GM21360 (cell line): ENCODE measurements at regions not wholly inside any gene's neighbourhood (a gene's known extent, or its start where the extent isn't known, plus 50 kb on each side); places are given as distances from the start of the nearest gene placed in this dataset.

Experiments used
- ATAC-seq: cut with Tn5 transposase; IDR thresholded peaks from one replicate; pipeline ENCODE4 v1.9.1; 2021; ENCODE audit warnings: mild to moderate bottlenecking, moderate library complexity; ENCODE audit not compliant: unreplicated experiment

DNA sequence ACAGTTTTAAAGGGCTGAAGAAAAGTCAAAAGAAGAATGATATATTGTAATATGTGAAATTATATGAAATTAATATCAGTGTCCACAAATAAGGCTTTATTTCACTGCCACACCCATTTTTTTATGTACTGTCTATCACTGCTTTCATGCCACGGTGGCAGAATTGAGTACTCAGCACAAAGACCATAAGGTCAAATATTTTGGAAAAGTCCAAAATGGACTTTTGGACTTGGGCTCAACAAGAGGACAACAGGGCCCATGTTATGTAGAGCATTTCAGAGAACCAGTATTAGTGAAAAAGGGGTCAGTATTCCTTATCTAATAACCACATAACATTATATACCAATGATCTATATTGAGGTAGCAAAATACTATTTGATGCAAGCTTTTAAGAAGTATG lies 427.2 kb downstream of the EPHA4 start:
- ATAC-seq = no peak

DNA sequence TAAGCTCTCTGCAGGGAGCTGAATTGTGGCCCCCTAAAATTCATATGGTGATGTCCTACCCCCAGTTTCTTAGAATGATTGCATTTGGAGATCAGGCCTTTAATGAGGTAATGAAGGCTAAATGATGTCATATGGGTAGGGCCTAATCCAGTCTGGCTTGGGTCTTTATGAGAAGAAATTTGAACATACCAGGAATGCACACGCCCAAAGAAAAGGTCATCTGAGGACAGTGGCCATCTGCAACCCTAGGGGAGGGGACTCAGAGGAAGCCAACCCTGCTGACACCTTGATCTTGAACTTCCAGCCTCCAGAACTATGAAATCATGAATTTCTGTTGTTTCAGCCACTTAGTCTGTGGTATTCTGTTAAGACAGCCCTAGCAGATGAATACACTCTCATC lies 426.7 kb downstream of the EPHA4 start:
- ATAC-seq = no peak

DNA sequence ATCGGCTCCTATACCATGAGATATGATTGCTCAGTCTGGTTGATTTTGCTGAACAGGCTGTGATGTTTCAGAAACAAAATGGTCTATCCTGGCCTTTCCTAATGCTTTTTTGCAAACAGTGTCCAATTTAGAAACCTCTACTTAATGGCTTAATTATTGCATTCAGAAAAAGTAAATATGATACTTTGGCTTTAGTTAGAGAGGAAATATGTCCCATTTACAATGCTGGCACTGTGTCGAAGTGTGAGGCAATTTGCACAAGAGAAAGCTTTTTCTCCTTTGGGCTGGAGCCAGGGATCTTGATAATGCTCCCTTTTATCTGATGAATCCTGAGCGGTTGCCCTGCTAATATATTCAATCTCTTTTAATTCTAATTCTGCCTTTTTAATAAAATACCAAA lies 418.9 kb downstream of the EPHA4 start:
- no peak for ATAC-seq

DNA sequence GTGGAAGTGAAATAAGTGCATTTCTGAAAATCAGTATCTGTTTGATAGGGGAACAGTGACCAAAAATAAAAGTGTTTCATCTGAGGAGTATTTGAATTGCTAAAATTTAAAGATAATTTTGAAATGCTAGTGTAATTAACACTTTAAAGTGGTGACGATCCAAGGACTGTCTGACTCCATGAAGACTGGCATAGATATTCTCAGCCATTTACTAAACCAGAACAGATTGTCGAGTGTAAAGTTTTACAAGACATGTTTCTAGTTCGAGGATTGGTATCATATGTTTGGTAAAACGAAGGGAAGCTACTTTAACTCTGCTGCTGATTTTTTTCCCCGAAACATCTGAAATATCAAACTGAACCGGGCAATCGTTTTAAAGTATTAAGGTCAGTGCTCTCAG lies 417.9 kb downstream of the EPHA4 start:
- no peak for ATAC-seq

DNA sequence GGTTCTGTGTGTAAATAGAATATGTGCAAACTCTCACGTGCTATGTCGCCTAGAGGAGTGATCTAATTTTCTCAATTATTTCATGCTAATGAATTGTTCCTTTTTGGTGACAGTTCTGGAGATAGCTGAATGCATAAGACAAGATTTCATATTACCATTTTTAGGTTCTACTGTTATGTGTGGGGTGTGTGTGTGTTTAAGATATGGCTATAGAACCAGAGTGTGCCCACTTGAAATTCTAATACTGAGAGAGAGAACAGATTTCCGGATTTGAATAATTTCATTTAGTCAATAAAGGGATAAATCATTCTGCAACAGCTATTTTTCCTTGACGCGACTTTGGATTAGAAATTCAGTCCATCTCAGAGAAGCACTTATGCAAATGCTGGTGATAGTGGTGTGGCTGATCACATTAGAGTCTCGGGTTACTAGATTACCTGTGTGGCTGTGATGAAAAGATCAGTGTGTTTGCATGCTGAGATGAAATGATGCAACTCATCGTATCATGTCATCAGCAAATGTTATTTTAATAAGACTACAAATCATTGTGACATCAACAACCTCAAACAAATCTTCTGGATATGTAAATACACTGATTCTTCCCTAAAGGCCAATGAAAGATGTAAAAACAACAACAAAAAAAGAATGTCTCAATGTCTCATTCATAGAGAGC lies 415.9 kb downstream of the EPHA4 start:
- ATAC-seq = no peak

DNA sequence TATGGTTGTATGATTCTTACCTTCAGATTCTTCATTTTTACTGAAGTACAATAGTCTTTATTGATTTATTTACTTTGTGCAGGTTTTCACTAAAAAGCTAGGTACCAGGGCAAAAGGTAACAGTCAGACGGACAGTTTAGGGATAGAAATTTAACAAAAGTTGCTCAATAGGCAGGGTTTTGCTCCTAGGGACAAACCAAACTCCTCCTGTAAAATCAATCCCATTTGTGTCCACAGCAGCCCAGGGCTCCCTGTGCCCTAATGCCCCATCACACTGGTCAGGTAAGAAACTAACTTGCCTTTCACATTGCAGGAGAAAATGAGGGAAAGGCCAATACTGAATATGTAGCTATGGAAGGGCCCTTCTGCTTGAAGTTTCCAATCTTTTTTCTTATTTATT lies 410.9 kb downstream of the EPHA4 start:
- no peak for ATAC-seq

DNA sequence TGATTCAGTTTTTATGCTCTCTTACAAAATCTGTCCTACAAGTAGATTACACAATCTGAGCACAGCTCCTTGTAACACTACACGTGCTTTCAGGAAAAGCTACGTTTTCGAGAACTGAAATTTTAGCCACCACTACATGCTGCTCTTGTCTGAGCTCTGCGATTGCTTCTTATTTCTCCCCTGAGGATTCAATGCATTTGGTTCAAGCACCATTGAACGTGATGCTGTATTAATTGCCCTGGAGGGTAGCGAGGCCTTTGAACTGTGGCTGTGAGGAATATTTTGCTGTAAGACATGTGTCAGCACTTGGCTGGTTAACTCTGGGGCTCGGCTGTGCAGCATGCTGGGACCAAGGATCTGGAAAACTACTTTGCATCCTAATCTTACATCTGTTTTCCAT lies 405.8 kb downstream of the EPHA4 start:
- ATAC-seq = no peak

DNA sequence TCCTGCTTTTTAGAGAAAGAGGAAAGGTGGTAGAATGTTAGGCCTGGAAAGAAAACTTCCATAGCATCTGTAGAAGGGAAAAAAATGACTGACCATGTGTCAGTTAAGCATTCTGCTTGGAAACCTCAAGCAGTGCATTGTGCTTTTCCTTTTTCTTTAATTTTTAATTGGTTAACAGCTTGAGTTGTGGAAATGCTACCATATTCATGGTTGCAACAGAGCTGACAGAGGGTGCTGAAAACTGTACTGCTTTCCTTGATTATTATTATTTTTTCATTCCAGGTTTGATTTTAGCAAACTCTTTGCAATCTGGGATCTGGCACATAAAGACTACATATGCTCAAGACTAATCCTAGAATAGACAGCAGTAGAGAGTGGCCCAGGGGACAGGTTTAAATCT lies 404.5 kb downstream of the EPHA4 start:
- ATAC-seq = no peak

DNA sequence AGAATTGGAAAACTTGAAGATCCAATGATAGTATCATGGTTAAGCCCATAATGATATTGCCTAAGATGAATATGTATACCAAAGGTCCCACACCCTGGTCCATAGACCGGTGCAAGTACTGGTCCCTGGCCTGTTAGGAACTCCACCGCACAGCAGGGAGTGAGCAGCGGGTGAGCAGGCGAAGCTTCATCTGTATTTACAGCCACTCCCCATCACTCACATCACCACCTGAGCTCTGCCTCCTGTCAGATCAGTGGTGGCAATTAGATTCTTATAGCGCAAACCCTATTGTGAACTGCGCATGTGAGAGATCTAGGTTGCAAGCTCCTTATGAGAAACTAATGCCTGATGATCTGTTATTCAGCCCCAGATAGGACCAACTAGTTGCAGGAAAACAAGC lies 402.4 kb downstream of the EPHA4 start:
- no peak for ATAC-seq

DNA sequence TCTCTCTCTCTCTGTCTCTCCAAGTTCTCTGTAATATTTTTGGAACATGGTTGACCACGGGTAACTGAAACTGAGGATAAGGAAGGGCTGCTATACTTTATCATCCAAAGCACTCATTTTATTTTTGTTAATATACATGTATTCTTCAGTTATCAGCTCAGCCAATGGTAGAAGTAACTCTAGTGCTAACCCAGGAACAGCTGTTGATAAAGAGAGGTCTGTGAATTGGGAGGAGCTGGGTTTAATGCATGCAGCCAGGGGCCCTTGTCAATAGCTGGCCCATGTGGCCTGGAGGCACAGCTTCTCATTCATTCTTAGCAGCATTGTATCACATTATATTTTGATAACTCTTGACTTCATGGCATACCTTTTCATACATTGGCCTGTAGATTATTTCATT lies 401.6 kb downstream of the EPHA4 start:
- no peak for ATAC-seq

DNA sequence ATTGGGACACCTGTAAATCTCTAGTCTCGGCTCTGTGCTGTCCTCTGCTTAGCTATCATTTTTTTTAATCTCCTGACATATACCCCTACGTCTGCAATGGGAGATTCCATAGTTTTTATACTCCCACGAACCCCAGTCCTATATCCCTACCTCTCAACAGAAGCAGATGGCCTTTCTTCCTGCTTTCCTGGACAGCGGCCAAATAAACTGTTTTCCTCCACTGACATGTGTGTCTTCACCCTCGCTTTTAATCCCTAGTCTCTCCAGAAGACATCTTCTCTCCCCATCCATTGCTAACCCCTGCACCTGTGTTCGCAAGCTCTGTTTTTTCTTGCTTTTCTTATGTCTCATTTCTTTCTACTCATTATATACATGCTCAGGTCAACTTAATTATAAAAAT lies 395.4 kb downstream of the EPHA4 start:
- ATAC-seq = no peak

DNA sequence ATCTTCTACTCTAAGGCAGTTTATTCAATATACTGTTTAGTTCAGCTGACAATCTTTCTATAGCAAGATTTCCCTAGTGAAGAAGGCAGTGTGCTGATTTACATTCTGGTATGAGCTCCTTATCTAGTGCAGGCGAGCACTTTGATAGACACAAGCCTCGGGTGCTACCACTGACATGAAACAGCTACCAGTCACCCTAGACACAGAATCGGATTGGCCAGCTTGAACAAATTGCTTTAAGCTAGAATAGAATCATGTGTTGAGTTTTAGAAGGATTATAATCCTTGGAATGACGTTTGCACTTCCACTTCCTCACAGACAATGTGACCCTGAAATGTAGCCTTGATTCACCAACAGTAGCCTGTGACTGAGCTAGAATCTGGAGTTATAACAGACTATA lies 394.0 kb downstream of the EPHA4 start:
- no peak for ATAC-seq

DNA sequence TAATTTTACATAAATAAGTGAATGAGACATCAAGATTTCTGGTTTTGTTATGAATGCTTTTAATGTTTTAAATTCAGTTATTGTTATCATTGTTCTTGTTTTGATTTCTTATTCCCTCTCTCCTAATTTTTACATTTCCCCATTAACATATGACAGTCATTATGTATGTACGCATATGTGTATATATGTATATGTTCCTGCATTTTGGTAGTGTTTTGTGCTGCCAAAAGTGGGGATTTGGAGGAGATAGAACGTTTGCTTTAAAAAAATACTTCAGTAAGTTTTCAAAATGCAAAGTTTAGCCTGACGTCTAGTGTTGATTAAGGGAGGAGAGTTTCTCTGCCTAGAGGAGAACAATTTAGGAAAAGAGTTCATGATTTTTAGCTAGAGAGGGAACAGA lies 385.2 kb downstream of the EPHA4 start:
- ATAC-seq = no peak

DNA sequence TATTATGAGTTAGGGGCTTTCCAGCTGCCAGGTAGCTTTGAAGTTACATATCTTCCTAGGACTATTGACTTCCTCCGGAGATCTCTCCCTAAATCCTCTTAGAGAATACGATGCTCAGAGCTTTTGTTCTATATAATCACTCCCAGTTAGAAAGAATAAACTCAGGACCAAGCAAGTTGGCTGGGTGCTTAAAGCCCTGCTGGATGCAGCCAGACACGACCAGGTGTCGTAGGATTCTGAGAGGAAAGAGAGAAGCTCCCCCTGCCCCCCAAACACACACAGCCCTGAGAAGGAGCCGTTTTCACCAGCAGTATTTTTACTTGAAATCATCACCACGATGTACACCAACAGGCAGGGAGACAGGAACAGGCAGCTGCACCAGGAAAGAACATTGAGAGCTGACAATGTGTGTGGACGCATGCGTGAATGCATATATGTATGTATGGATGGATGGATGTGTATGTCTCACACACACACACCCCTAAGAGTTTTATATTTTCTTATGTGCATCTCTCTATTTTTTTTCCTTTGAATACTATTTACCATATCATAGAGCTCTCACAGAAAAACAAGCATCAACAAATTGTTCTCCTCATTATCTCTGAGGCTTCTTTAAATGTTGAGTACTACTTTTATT lies 382.6 kb downstream of the EPHA4 start:
- no peak for ATAC-seq

DNA sequence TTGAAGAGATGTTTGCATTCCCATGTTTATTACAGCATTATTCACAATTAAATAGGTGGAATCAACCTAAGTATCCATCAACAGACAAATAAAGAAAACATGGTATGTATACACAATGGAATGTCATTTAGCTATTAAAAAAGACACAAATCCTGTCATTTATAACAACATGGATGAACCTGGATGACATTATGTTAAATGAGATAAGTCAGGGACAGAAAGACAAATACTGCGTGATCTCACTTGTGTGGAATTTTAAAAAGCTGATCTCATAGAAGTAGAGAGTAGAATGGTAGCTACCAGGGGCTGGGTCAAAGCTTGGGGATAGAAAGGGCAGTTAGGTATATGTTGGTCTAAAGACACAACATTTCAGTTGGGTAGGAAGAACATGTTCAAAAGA lies 376.3 kb downstream of the EPHA4 start:
- no peak for ATAC-seq

DNA sequence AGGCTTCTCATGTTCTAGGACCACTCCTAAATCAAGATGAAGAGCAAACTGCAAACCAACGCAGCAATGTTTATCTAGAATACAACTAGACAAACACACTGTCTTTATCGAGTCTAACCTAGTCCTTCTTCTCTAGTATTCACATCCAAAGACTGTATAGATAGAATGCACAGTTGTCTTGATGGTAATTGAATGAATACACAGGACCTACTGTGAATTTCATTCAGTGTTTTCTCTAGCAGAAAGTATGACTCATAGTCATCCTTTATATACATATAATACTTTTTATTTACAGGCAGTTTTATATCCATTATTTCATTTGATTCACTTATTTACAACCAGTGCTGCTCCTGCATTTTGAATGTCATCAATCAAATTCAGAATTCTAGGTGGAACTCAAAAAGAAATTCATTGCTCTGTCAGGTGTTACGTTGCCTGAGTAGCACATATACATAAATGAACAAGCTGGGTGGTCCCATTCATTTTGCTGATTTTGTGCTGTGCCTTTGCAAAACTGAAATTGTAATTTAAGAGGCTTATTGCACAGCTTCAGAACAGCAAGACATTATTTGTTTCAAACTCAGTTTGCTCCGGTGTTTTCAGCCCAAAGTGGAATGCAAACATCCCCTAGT lies 374.8 kb downstream of the EPHA4 start:
- ATAC-seq = no peak

DNA sequence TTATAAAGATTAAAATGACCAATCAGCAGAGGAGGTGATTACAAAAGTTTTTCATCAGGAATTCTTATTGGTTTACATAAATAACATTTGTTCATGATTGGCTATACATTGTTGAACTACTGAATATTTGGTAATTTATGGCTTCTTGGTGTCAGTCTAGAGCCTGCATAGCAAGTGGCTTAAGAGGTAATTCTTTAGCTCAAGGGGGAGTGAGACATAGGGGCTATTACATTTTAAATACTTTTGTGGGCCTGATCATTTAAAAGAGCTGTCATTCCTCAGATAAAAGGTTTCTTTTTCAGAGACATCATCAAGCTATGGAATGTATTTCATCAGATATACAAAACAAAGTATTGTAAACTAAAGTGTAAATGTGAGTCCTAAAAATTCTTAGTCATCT lies 373.8 kb downstream of the EPHA4 start:
- no peak for ATAC-seq

DNA sequence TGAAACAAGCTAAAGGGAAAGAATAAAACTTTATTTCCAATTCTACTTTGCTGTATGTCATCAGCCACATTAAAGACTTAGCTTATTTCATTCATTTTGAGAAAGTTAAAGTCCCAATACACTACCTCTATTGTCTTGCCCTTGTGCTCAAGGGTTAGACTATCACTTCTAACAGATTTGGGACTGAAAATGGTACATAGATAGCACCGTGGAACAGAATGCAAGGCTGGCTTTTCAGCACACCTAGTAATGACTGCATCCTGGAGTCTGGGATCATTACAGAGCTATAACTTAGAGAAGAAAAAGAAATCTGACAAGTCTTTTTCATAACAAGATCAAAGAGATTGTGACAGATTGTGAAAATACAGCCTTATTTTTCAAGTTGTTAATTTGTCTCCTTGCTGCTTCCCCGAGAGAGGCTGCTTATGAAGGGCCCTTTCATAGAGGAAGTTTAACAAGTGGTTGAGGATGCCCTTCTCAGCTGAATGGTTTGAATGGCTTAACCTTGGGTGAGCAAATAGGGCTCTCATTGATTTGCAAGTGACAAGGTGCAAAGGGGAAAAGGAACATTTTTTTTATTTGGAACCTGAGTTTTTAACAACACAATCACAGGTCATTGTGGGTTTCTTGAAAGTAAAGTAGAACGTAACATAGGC lies 371.8 kb downstream of the EPHA4 start:
- no peak for ATAC-seq

DNA sequence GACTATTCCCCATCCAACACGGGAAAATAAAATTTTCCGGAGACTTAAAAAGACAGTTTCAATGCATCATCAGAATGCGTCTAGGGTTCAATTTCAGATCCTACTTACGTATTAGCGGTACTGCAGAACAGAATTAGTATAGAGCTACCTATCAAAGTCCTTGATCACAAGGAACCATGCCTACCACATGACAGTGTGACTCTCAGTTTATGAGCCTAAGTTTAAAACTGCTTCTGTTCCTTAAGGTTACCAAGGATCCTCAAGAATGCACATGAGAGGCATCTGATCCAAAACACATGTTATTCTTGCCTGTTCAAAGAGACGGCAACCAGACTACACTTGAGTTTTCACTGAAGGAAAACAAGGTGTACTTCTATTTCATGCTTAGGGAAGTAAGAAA lies 369.7 kb downstream of the EPHA4 start:
- no peak for ATAC-seq

DNA sequence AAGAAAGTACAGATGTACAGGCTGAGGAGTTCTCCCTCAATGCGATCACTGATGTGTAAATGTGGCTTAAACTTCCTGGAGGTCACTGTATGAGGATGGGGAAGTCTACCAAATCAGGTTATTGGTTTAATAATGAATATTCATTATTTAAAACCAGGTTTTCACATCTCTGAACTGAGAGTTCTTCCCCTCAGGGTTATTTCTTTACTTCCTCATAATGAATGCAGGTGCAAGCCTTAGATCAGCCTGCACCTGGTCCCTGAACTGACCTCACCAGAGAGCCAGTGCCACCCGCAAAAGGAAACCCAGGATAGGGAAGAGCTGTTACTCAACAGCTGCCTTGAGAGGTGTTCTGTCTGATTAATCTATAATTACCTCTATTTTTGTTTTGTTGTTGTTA lies 369.0 kb downstream of the EPHA4 start:
- ATAC-seq = peak; percentile 87

DNA sequence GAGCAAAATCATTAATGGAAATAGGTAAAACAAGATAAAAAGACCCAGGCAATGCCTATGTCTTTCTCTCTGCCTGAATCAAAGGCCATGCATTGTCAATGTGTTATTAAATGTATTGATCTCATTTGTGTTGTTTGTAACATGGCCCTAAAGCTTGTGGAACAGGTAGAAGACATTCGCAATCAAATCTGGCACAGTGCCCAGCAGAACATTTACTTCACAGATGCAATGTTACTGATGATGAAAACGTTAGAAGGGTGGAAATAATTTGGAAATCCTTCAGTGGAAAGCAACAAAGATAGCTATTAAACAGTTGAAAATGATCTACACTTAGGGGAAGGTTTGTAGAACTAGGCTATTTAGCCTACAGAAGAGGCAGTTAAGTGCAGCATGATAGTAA lies 368.2 kb downstream of the EPHA4 start:
- no peak for ATAC-seq

DNA sequence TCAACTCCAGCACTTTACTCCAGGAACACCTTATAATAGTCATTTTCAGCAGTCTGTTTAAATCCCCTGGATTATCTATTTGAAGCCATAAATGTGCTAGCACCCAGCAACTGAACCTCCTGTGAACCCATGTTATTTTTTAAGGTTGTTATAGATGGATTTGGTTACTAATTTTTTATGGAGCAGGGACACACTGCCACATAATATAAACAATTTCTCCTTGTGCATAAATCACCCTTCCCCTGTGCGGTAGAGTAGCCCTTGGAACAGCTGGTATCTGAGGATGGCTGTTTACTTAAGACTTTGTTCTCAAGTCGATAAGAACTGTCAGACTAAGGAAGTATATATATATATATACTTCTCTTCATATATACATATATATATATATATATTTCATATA lies 367.4 kb downstream of the EPHA4 start:
- no peak for ATAC-seq
